ENCODE measurements at regions not wholly inside any gene's neighbourhood (a gene's known extent, or its start where the extent isn't known, plus 50 kb on each side); places are given as distances from the start of the nearest gene placed in this dataset.
A peak's percentile ranks its signal among the peaks of the same experiment; 100 is the strongest.

GRCh38 chr3:137105277-137105977, 147.6 kb downstream of the IL20RB start:
- no peak for TF ChIP-seq POLR2A (IDR thresholded peaks at IDR 0.05)
- TF ChIP-seq CTCF (IDR thresholded peaks at IDR 0.05) = peak in 5 of 6 experiments; percentile 47 to 68 (median 56)

Data from esophagus squamous epithelium (tissue), 4 donors.